ENCODE measurements at regions not wholly inside any gene's neighbourhood (a gene's known extent, or its start where the extent isn't known, plus 50 kb on each side); places are given as distances from the start of the nearest gene placed in this dataset.

DNA sequence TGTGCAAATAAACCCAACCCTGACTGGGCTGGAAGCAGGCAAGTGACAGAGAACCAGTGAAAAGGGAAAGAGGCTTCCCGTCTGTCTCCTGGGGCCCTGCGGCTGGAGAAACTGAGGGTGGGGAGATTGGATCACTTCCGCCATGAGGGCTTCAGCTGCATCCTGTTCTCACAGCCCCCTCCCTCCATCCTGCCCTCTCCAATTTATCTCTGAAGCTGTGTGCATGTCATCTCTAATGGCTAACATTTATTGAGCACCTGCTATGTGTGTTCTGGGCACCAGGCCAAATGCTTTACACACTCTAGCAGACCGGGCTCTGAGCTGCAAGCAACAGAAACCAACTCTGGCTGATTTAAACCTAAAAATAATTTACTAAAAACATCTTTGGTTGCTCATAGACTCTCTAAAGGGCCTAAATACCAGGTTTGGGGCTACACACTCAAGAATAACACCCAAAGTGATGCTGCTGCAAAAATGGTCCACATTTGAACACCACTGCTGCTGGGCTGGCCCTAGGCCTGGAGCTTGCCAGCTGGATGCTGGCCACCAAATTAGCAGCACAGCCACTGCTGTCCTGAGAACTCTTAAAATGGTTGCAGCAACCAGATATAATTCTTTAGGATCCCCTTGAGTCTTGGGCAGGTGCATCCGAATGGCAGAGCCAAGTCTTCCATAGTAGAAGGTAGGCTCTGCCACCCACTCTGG is 123.6 kb upstream of the LRFN2 start:
- Mint-ChIP-seq H3K4me3 (no peak overlapping the region), H3K4me1 (peaks cover 10% of the 10 kb centered on the region)

DNA sequence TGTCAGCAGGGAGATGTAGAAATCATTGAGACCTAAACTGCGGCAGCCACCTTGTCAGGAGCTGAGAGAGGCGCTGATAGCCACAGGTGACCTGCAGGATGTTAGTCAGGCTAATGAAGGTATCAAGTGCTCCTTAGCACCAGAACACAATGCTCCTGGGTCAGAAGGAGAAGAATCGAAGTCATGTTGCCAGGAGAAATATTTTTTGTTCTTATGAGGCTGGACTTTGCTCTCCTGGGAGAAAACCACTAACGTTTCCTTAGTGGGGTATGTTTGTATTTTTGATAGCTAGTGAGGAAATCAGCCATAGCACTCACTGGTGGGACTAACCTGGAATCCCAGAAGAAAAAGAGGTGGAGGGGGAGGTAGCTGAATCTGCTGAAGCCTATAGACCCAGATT is 120.9 kb upstream of the LRFN2 start:
- H3K9me3 Mint-ChIP-seq = peaks cover 6% of the 10 kb centered on the region
- DNase-seq = no peak
- peaks cover 7% of the 10 kb centered on the region for H3K27me3 Mint-ChIP-seq (ENCODE audit: insufficient read depth)
- no peaks in the 10 kb centered on the region for H3K4me1 ChIP-seq (ENCODE audit: control insufficient read depth, insufficient read depth, low read length)
- no peak overlapping the region for H3K4me3 Mint-ChIP-seq
- peaks cover 2% of the 10 kb centered on the region for H3K4me1 Mint-ChIP-seq
- H3K36me3 Mint-ChIP-seq (ENCODE audit: low read depth) = no peaks in the 10 kb centered on the region
- no peaks in the 10 kb centered on the region for H3K36me3 ChIP-seq (ENCODE audit: control insufficient read depth, insufficient read depth, low read length)
- no peak overlapping the region for H3K9ac ChIP-seq (ENCODE audit: extremely low read depth, low read length, poor library complexity, severe bottlenecking)
- H3K27ac ChIP-seq (ENCODE audit: low read depth, low read length) = no peak overlapping the region
- no peak overlapping the region for H3K4me3 ChIP-seq (ENCODE audit: low read length)
- peaks cover 9% of the 10 kb centered on the region for H3K27me3 ChIP-seq (ENCODE audit: control insufficient read depth, insufficient read depth, low read length, poor library complexity, severe bottlenecking)
- no peak overlapping the region for H3K27ac Mint-ChIP-seq
- no peak for TF ChIP-seq CTCF (conservative IDR thresholded peaks at IDR 0.05)
- WGBS, 2 experiments (ENCODE audit: insufficient coverage in 1 of 2, insufficient read length in 1 of 2) = 75 to 77% methylated on average over 2 to 4 of the region's 4 CpGs
- peaks cover 8% of the 10 kb centered on the region for H3K9me3 ChIP-seq (ENCODE audit: control insufficient read depth, low read length)

More for the DNA sequence above, 123.6 kb upstream of the LRFN2 start:
- no peaks in the 10 kb centered on the region for H3K36me3 ChIP-seq (ENCODE audit: control insufficient read depth, insufficient read depth, low read length)
- H3K9me3 Mint-ChIP-seq = peaks cover 6% of the 10 kb centered on the region
- DNase-seq = no peak
- H3K9ac ChIP-seq (ENCODE audit: extremely low read depth, low read length, poor library complexity, severe bottlenecking) = no peak overlapping the region
- no peaks in the 10 kb centered on the region for H3K36me3 Mint-ChIP-seq (ENCODE audit: low read depth)
- no peak overlapping the region for H3K4me3 ChIP-seq (ENCODE audit: low read length)
- H3K27ac Mint-ChIP-seq = no peak overlapping the region
- peaks cover 9% of the 10 kb centered on the region for H3K27me3 ChIP-seq (ENCODE audit: control insufficient read depth, insufficient read depth, low read length, poor library complexity, severe bottlenecking)
- H3K9me3 ChIP-seq (ENCODE audit: control insufficient read depth, low read length) = peaks cover 8% of the 10 kb centered on the region
- WGBS, 2 experiments (ENCODE audit: insufficient coverage in 1 of 2, insufficient read length in 1 of 2) = 87 to 93% methylated on average over 2 to 5 of the region's 5 CpGs
- no peaks in the 10 kb centered on the region for H3K4me1 ChIP-seq (ENCODE audit: control insufficient read depth, insufficient read depth, low read length)
- peaks cover 4% of the 10 kb centered on the region for H3K27me3 Mint-ChIP-seq (ENCODE audit: insufficient read depth)
- no peak overlapping the region for H3K27ac ChIP-seq (ENCODE audit: low read depth, low read length)
- TF ChIP-seq CTCF (conservative IDR thresholded peaks at IDR 0.05) = no peak

GRCh38 chr6:40706178-40706577 is 119.0 kb upstream of the LRFN2 start:
- peaks cover 6% of the 10 kb centered on the region for H3K9me3 Mint-ChIP-seq
- TF ChIP-seq CTCF (conservative IDR thresholded peaks at IDR 0.05) = no peak
- H3K27me3 Mint-ChIP-seq (ENCODE audit: insufficient read depth) = peaks cover 5% of the 10 kb centered on the region
- DNase-seq = no peak
- Histone ChIP-seq H3K9ac (ENCODE audit: extremely low read depth, low read length, poor library complexity, severe bottlenecking) (no peak overlapping the region), H3K36me3 (ENCODE audit: control insufficient read depth, insufficient read depth, low read length) (no peaks in the 10 kb centered on the region), H3K27me3 (ENCODE audit: control insufficient read depth, insufficient read depth, low read length, poor library complexity, severe bottlenecking) (no peaks in the 10 kb centered on the region), H3K4me3 (ENCODE audit: low read length) (no peak overlapping the region), H3K4me1 (ENCODE audit: control insufficient read depth, insufficient read depth, low read length) (no peaks in the 10 kb centered on the region), H3K9me3 (ENCODE audit: control insufficient read depth, low read length) (peaks cover 8% of the 10 kb centered on the region), H3K27ac (ENCODE audit: low read depth, low read length) (peak overlapping the region; percentile 65)
- H3K36me3 Mint-ChIP-seq (ENCODE audit: low read depth) = no peaks in the 10 kb centered on the region
- H3K4me1 Mint-ChIP-seq = peaks cover 2% of the 10 kb centered on the region
- H3K4me3 Mint-ChIP-seq = no peak overlapping the region
- WGBS, 2 experiments (ENCODE audit: insufficient coverage in 1 of 2, insufficient read length in 1 of 2) = 77% methylated on average over 1 of the region's 1 CpG; no CpG with 5 or more reads in 1 of the 2 experiments
- no peak overlapping the region for H3K27ac Mint-ChIP-seq
